ENCODE measurements at regions not wholly inside any gene's neighbourhood (a gene's known extent, or its start where the extent isn't known, plus 50 kb on each side); places are given as distances from the start of the nearest gene placed in this dataset.

- no peak for TF ChIP-seq CTCF (IDR thresholded peaks at IDR 0.05)
- no peak for TF ChIP-seq POLR2A (IDR thresholded peaks at IDR 0.05)
- TF ChIP-seq EP300 (IDR thresholded peaks at IDR 0.05), result no peak
Measured at GRCh38 chr5:171588790-171589189, 169.3 kb downstream of the FGF18 start.

Data from ovary (tissue), 3 donors.